ENCODE measurements at regions not wholly inside any gene's neighbourhood (a gene's known extent, or its start where the extent isn't known, plus 50 kb on each side); places are given as distances from the start of the nearest gene placed in this dataset.

- Histone ChIP-seq H3K36me3 (ENCODE audit: control insufficient read depth in 1 of 2, insufficient read depth in 2 of 2, low read length in 2 of 2) (no peaks in the 10 kb centered on the region), H3K4me3 (ENCODE audit: low read depth in 1 of 2, low read length in 2 of 2) (no peak overlapping the region), H3K27me3 (ENCODE audit: control insufficient read depth in 1 of 2, insufficient read depth in 2 of 2, low read length in 2 of 2) (peaks cover 0 to 2% of the 10 kb centered on the region in 2 donors), H3K9ac (ENCODE audit: low read depth in 1 of 2, low read length in 2 of 2) (no peak overlapping the region), H3K4me1 (ENCODE audit: control insufficient read depth in 1 of 2, insufficient read depth in 2 of 2, low read length in 2 of 2) (no peaks in the 10 kb centered on the region), H3K9me3 (ENCODE audit: control insufficient read depth in 1 of 2, low read length in 2 of 2) (peaks cover 0 to 2% of the 10 kb centered on the region in 2 donors), H3K27ac (ENCODE audit: low read depth, low read length) (no peak overlapping the region)
Observed at GRCh38 chr22:48886604-48887393, 940.9 kb downstream of the BRD1 start.

DNA sequence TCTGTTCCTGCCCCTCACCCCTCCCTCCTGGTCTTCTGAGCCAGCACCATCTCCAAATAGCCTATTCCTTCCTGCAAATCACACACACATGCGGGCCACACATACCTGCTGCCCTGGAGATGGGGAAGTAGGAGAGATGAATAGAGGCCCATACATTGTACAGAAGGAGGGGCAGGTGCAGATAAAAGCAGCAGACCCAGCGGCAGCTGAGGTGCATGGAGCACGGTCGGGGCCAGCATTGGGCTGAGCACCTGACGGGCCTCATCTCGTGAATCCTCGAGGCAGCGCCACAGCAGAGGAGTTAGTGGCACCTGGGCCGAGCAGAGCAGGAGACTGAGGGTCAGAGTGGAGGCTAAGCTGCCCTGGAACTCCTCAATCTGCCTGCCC, 941.8 kb downstream of the BRD1 start:
- Histone ChIP-seq H3K27ac (ENCODE audit: low read depth, low read length) (no peak overlapping the region), H3K9me3 (ENCODE audit: control insufficient read depth in 1 of 2, low read length in 2 of 2) (peaks cover 0 to 3% of the 10 kb centered on the region in 2 donors), H3K9ac (ENCODE audit: low read depth in 1 of 2, low read length in 2 of 2) (no peak overlapping the region), H3K36me3 (ENCODE audit: control insufficient read depth in 1 of 2, insufficient read depth in 2 of 2, low read length in 2 of 2) (no peaks in the 10 kb centered on the region), H3K27me3 (ENCODE audit: control insufficient read depth in 1 of 2, insufficient read depth in 2 of 2, low read length in 2 of 2) (peaks cover 0 to 6% of the 10 kb centered on the region in 2 donors), H3K4me1 (ENCODE audit: control insufficient read depth in 1 of 2, insufficient read depth in 2 of 2, low read length in 2 of 2) (no peaks in the 10 kb centered on the region), H3K4me3 (ENCODE audit: low read depth in 1 of 2, low read length in 2 of 2) (no peak overlapping the region)

- Histone ChIP-seq H3K4me1 (ENCODE audit: control insufficient read depth in 1 of 2, insufficient read depth in 2 of 2, low read length in 2 of 2) (no peaks in the 10 kb centered on the region), H3K27ac (ENCODE audit: low read depth, low read length) (no peak overlapping the region), H3K9me3 (ENCODE audit: control insufficient read depth in 1 of 2, low read length in 2 of 2) (peaks cover 0 to 3% of the 10 kb centered on the region in 2 donors), H3K4me3 (ENCODE audit: low read depth in 1 of 2, low read length in 2 of 2) (no peak overlapping the region), H3K36me3 (ENCODE audit: control insufficient read depth in 1 of 2, insufficient read depth in 2 of 2, low read length in 2 of 2) (no peaks in the 10 kb centered on the region), H3K27me3 (ENCODE audit: control insufficient read depth in 1 of 2, insufficient read depth in 2 of 2, low read length in 2 of 2) (peaks cover 0 to 6% of the 10 kb centered on the region in 2 donors), H3K9ac (ENCODE audit: low read depth in 1 of 2, low read length in 2 of 2) (no peak overlapping the region)
Observed at GRCh38 chr22:48885271-48885918, 942.3 kb downstream of the BRD1 start.

- H3K27ac ChIP-seq (ENCODE audit: low read depth, low read length) = no peak overlapping the region
Observed at GRCh38 chr22:48884786-48885185, 942.9 kb downstream of the BRD1 start.

DNA sequence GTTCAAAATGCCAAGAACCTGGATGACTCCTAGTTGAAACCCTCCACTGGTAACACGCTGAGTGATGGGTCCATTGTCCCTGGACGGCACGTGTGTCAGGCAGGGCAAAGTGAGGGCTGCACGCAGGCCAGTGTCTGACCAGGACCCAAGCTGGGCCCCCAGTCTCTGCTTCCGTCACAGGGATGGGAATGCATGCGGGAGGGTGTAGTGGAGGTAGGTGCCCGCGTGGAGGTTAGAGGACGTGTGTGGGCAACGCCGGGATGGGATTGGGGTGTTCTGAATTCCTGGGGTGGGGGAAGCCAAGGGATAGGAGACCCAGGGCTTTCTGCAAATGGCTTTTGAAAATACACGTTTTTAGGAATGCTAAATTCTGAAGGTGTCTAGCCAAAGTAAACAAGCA, 943.3 kb downstream of the BRD1 start:
- no peaks in the 10 kb centered on the region for H3K36me3 ChIP-seq (ENCODE audit: control insufficient read depth in 1 of 2, insufficient read depth in 2 of 2, low read length in 2 of 2)
- peaks cover 0 to 6% of the 10 kb centered on the region in 2 donors for H3K27me3 ChIP-seq (ENCODE audit: control insufficient read depth in 1 of 2, insufficient read depth in 2 of 2, low read length in 2 of 2)
- peaks cover 0 to 3% of the 10 kb centered on the region in 2 donors for H3K9me3 ChIP-seq (ENCODE audit: control insufficient read depth in 1 of 2, low read length in 2 of 2)
- H3K4me1 ChIP-seq (ENCODE audit: control insufficient read depth in 1 of 2, insufficient read depth in 2 of 2, low read length in 2 of 2) = no peaks in the 10 kb centered on the region
- H3K9ac ChIP-seq (ENCODE audit: low read depth in 1 of 2, low read length in 2 of 2) = no peak overlapping the region
- H3K27ac ChIP-seq (ENCODE audit: low read depth, low read length) = no peak overlapping the region
- H3K4me3 ChIP-seq (ENCODE audit: low read depth in 1 of 2, low read length in 2 of 2) = no peak overlapping the region

More at GRCh38 chr22:48884786-48885185, 942.9 kb downstream of the BRD1 start:
- H3K9ac ChIP-seq (ENCODE audit: low read depth in 1 of 2, low read length in 2 of 2) = no peak overlapping the region
- no peaks in the 10 kb centered on the region for H3K4me1 ChIP-seq (ENCODE audit: control insufficient read depth in 1 of 2, insufficient read depth in 2 of 2, low read length in 2 of 2)
- H3K4me3 ChIP-seq (ENCODE audit: low read depth in 1 of 2, low read length in 2 of 2) = no peak overlapping the region
- H3K36me3 ChIP-seq (ENCODE audit: control insufficient read depth in 1 of 2, insufficient read depth in 2 of 2, low read length in 2 of 2) = no peaks in the 10 kb centered on the region
- peaks cover 0 to 6% of the 10 kb centered on the region in 2 donors for H3K27me3 ChIP-seq (ENCODE audit: control insufficient read depth in 1 of 2, insufficient read depth in 2 of 2, low read length in 2 of 2)
- H3K9me3 ChIP-seq (ENCODE audit: control insufficient read depth in 1 of 2, low read length in 2 of 2) = peaks cover 0 to 3% of the 10 kb centered on the region in 2 donors

GRCh38 chr22:48883211-48883960, 944.3 kb downstream of the BRD1 start:
- peaks cover 0 to 3% of the 10 kb centered on the region in 2 donors for H3K9me3 ChIP-seq (ENCODE audit: control insufficient read depth in 1 of 2, low read length in 2 of 2)
- no peak overlapping the region for H3K4me3 ChIP-seq (ENCODE audit: low read depth in 1 of 2, low read length in 2 of 2)
- no peaks in the 10 kb centered on the region for H3K4me1 ChIP-seq (ENCODE audit: control insufficient read depth in 1 of 2, insufficient read depth in 2 of 2, low read length in 2 of 2)
- H3K9ac ChIP-seq (ENCODE audit: low read depth in 1 of 2, low read length in 2 of 2) = no peak overlapping the region
- H3K27ac ChIP-seq (ENCODE audit: low read depth, low read length) = no peak overlapping the region
- H3K27me3 ChIP-seq (ENCODE audit: control insufficient read depth in 1 of 2, insufficient read depth in 2 of 2, low read length in 2 of 2) = peaks cover 0 to 6% of the 10 kb centered on the region in 2 donors
- H3K36me3 ChIP-seq (ENCODE audit: control insufficient read depth in 1 of 2, insufficient read depth in 2 of 2, low read length in 2 of 2) = no peaks in the 10 kb centered on the region

GRCh38 chr22:48882636-48883200, 945.0 kb downstream of the BRD1 start:
- Histone ChIP-seq H3K36me3 (ENCODE audit: control insufficient read depth in 1 of 2, insufficient read depth in 2 of 2, low read length in 2 of 2) (no peaks in the 10 kb centered on the region), H3K9ac (ENCODE audit: low read depth in 1 of 2, low read length in 2 of 2) (no peak overlapping the region), H3K27me3 (ENCODE audit: control insufficient read depth in 1 of 2, insufficient read depth in 2 of 2, low read length in 2 of 2) (peaks cover 0 to 6% of the 10 kb centered on the region in 2 donors), H3K4me3 (ENCODE audit: low read depth in 1 of 2, low read length in 2 of 2) (no peak overlapping the region), H3K4me1 (ENCODE audit: control insufficient read depth in 1 of 2, insufficient read depth in 2 of 2, low read length in 2 of 2) (no peaks in the 10 kb centered on the region), H3K27ac (ENCODE audit: low read depth, low read length) (no peak overlapping the region), H3K9me3 (ENCODE audit: control insufficient read depth in 1 of 2, low read length in 2 of 2) (peaks cover 0 to 3% of the 10 kb centered on the region in 2 donors)

DNA sequence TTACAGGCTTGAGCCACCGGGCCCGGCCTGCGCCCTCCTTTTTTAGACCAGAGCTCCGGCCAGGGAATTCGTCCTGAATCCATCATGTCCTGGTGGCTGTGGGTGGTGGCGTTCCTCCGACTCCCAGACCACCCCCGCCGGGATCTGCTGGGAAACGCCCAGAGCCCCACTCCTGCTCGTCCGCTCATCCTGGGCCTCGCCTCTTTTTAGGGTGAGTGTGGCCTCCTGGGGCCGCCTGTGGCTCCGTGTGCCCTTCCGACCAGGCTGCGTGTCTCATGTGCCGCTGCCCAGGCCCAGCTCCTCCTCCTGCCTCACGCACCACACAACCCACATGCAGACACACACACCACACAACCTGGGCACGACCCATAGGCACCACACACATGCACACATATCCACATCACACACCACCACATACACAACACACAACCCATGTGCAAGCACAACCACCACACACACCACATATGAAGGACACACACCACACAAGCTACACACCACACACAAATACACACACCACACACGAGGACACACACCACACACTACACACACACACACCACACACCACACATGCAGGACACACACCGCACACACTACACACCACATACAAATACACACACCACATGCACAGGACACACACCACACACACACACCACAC, 946.2 kb downstream of the BRD1 start:
- Histone ChIP-seq H3K9me3 (ENCODE audit: control insufficient read depth in 1 of 2, low read length in 2 of 2) (peaks cover 0 to 3% of the 10 kb centered on the region in 2 donors), H3K27me3 (ENCODE audit: control insufficient read depth in 1 of 2, insufficient read depth in 2 of 2, low read length in 2 of 2) (peaks cover 0 to 6% of the 10 kb centered on the region in 2 donors), H3K36me3 (ENCODE audit: control insufficient read depth in 1 of 2, insufficient read depth in 2 of 2, low read length in 2 of 2) (no peaks in the 10 kb centered on the region), H3K4me1 (ENCODE audit: control insufficient read depth in 1 of 2, insufficient read depth in 2 of 2, low read length in 2 of 2) (no peaks in the 10 kb centered on the region), H3K4me3 (ENCODE audit: low read depth in 1 of 2, low read length in 2 of 2) (no peak overlapping the region), H3K27ac (ENCODE audit: low read depth, low read length) (no peak overlapping the region), H3K9ac (ENCODE audit: low read depth in 1 of 2, low read length in 2 of 2) (no peak overlapping the region)

DNA sequence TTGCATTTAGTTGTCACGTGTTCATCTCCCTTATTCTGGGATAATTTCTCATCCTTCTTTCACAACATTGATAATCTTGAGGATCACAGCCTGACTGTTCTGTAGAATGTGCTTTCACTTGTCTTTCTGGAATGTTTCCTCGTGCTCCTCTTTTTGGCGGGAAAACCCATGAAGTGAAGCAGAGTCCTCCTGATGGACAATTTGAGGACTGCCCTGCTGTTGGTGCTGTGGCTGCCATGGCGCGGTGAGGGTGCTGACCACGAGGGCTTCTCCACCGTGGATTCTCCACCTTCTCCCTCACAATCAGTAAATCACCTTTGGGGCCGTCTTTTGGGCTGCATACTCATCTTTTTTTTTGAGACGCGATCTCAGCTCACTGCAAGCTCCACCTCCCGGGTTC, 946.9 kb downstream of the BRD1 start:
- Histone ChIP-seq H3K9me3 (ENCODE audit: control insufficient read depth in 1 of 2, low read length in 2 of 2) (peaks cover 0 to 3% of the 10 kb centered on the region in 2 donors), H3K4me1 (ENCODE audit: control insufficient read depth in 1 of 2, insufficient read depth in 2 of 2, low read length in 2 of 2) (no peaks in the 10 kb centered on the region), H3K27me3 (ENCODE audit: control insufficient read depth in 1 of 2, insufficient read depth in 2 of 2, low read length in 2 of 2) (peaks cover 0 to 6% of the 10 kb centered on the region in 2 donors), H3K27ac (ENCODE audit: low read depth, low read length) (no peak overlapping the region), H3K9ac (ENCODE audit: low read depth in 1 of 2, low read length in 2 of 2) (no peak overlapping the region), H3K36me3 (ENCODE audit: control insufficient read depth in 1 of 2, insufficient read depth in 2 of 2, low read length in 2 of 2) (no peaks in the 10 kb centered on the region), H3K4me3 (ENCODE audit: low read depth in 1 of 2, low read length in 2 of 2) (no peak overlapping the region)

All from duodenal mucosa (tissue), 2 donors.